Islet of Langerhans (tissue), 1 donor: ENCODE measurements at regions not wholly inside any gene's neighbourhood (a gene's known extent, or its start where the extent isn't known, plus 50 kb on each side); places are given as distances from the start of the nearest gene placed in this dataset.
"Not testable (repeated sequence)": the region's sequence is repeated elsewhere in the genome, so short reads cannot be mapped to it uniquely, and the experiment has no call there.

Source experiments
- FAIRE-seq: peaks from one replicate; lab custom pipeline; 2011; peaks lifted over from hg19 to GRCh38; lab: Jason Lieb, UNC

DNA sequence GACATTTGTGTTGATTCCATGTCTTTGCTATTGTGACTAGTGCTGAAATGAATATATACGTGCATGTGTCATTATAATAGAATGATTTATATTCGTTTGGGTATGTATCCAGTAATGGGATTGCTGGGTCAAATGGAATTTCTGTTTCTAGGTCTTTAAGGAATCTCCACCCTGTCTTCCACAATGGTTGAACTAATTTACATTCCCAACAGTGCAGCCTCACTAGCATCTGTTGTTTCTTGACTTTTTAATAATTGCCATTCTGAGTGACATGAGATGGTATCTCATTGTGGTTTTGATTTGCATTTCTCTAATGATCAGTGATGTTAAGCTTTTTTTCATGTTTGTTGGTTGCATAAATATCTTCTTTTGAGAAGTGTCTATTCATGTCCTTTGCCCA is 291.2 kb downstream of the FAT4 start:
- not testable (repeated sequence) for FAIRE-seq

DNA sequence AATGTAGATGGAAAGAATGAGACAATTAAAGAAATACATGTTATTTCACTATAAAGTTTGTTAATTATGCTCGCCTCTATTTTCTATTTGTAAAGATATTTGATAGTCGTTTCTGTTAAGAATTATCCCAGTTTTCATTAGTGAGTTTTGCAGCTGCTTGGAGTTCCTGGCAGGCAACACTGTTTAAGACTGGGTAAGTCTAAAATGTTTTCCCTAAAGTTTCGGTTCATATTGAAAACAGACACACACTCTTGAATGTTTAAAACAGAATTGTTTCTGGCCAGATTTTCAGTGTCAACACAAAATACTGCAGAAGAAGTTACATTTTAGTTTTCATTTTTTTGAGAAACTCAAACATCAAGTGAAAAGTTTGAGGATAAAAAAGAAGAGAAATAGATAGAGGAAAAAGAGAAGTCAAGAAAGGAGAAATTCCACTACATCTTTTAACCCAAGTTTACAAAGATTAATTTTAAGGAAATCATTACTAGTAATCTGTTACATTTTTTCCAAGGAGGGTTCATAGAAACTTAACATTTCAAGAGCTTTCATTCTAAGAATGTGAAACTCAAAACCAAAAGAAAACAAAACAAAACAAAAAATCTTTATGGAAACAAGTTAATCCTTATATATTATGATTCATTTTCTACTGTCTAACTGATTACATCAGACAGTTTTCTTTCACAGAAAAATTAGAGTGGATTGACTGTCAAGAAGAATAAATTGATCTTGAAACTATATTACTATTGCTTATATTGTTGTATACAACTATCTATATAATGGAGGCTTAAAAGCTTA is 305.5 kb downstream of the FAT4 start:
- no peak for FAIRE-seq

DNA sequence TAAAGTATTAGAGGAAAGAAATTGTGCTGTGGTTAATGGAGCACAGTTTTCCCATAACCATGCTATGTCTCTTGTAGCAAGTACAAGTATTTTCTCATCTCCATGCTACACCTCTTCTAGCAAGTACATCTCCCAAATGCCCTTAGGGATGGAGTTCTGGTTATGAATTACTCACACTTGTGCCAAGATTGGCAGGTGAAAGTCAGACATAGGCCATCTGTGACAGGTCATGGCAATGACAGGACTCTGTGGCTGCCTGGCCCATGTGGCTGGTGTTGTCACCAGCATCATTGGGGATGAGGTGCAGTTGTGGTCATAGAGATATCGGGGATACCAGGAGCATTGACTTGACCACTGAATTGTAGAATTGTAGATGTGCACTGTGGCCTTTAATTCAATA is 310.2 kb downstream of the FAT4 start:
- no peak for FAIRE-seq

DNA sequence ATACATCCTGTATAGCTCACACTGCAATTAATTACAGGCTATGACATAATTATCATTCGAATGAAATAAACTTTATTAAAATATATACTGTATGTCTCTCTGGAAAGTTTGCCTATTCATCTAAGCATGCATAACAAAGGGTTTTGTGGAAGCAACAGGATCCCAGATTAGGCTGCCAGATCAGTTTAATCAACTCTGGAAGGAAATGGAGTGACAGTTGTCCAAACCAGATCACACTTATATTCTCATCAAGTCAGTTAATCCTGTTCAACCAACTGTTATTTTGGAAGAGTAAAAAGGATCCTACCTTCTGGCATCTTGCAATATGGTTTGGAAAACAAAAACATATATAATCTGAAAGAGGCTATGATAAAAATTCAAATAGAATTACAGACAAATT is 312.2 kb downstream of the FAT4 start:
- FAIRE-seq = no peak

DNA sequence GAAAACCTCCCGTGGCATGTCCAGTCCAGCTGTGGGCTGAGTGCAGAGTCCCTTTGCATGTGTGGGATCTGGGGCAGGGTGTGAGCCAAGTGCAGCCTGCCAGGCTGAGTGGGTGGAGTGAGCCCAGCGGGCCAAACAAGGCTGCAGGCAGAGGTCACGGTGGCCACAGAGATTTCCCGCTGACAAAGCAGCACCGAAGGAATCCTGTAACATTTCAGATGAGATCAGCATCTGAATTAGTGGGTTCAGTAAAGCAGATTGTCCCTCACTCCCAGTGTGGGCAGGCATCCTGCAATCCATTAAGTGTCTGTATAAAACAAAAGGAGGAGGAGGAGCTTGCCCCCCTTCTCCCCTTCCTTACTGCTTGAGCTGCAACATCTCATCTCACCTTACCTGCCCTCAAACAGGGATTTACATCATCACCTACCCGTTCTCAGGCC is 324.4 kb downstream of the FAT4 start:
- FAIRE-seq = no peak

DNA sequence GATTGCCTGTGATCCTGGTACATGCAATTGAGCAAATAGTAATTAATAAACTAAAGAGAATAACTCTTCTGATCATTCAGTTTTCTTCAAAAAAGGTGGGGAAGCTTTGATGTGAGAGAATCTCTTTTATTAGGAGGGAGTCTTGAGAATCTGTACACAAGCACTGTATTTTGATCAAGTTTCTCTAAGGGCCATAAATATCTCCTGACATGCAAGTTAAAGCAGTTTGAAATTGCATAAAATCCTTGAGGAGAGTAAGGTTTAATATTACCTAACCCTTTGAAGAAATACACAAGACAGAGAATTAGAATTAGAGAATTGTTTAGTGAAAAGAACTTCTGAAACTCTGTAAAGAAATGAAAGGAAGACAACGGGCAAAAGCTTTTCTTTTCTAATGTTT is 326.9 kb downstream of the FAT4 start:
- FAIRE-seq = no peak

DNA sequence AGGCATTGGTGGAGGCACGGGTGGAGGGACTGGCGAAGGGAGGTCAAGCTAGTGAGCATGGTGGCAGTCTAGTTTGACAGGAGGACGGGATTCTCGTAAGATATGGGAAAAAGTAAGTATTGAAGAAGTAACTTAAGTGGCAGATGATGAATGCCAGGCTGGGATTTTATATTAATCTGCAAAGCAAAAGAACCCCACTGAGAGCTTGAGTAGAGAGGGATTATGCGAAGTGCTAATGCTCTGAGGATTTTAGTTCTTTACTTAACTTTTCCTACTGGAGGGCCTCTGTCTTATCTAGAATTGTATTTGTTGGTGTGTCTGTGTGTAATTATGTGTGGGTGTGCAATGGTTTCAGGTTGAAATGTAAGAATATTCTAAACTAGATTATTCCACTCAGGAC is 327.9 kb downstream of the FAT4 start:
- FAIRE-seq = no peak

DNA sequence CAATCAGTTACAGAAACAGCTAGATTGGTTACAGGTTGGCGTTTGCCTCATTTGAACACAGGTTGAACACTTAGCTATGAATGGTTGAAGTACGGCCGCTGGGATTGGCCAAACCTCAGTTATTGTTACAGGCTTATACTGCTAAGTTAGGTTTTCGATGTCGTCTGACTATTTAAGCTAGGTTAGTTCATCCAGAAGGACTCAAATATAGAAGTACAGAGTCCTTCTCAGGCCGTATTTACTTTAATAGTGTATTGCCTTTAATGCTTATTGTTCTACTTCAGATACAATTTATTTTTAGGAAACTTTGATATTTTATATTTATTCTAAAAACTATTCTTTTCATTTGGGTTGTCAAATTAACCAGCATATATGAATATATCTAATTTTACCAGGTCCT is 334.7 kb downstream of the FAT4 start:
- FAIRE-seq = no peak

DNA sequence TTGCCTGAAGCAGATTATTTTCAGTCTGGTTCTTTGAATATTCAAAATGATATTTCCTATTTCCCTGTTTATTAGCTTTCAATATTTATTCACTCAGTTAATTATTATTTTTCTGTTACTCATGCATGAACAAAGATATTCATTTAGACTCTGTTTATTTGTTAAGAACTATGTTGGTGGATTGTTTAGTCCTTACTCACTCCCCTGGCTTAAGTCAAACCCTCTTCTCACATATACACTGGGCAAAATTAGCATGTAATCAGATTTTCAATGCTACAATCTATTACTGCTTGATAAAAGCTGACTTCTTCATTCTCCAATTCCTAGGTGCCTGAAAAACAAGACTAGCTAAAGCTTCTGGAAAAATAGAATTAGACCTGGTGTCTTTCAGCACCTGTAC is 335.8 kb downstream of the FAT4 start:
- FAIRE-seq = no peak

DNA sequence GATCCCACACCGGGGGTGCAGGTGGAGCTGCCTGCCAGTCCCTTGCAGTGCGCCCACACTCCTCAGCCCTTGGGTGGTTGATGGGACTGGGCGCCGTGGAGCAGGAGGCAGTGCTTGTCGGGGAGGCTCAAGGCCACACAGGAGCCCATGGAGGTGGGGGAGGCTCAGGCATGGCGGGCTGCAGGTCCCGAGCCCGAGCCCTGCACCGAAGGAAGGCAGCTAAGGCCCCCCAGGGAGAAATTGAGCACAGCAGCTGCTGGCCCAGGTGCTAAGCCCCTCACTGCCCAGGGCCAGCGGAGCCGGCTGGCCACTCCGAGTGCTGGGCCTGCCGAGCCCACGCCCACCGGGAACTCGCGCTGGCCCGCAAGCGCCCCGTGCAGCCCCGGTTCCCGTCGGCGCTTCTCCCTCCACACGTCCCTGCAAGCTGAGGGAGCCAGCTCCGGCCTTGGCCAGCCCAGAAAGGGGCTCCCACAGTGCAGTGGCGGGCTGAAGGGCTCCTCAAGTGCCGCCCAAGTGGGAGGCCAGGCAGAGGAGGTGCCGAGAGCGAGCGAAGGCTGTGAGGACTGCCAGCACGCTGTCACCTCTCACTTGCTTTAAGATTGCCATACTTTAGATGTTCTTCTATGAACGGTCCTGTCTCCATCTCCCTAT is 337.1 kb downstream of the FAT4 start:
- FAIRE-seq = not testable (repeated sequence)

DNA sequence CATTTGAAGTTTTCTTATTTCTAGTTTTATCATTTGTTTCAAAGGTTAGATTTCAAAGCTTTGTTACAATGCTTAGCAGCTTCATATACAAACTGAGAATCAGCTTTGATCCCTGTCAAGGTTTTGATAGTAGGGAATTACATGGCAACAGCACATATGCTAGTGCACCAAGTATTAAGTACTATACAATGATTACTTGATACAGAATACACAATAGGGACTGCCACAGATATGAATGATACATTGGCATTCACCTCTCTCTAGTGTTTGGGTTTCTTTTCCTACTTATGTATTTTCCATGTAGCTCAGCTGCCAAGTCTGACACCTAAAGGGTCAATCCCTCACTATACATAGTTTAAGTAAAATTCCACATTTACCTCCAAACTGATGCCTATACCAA is 344.0 kb downstream of the FAT4 start:
- no peak for FAIRE-seq

DNA sequence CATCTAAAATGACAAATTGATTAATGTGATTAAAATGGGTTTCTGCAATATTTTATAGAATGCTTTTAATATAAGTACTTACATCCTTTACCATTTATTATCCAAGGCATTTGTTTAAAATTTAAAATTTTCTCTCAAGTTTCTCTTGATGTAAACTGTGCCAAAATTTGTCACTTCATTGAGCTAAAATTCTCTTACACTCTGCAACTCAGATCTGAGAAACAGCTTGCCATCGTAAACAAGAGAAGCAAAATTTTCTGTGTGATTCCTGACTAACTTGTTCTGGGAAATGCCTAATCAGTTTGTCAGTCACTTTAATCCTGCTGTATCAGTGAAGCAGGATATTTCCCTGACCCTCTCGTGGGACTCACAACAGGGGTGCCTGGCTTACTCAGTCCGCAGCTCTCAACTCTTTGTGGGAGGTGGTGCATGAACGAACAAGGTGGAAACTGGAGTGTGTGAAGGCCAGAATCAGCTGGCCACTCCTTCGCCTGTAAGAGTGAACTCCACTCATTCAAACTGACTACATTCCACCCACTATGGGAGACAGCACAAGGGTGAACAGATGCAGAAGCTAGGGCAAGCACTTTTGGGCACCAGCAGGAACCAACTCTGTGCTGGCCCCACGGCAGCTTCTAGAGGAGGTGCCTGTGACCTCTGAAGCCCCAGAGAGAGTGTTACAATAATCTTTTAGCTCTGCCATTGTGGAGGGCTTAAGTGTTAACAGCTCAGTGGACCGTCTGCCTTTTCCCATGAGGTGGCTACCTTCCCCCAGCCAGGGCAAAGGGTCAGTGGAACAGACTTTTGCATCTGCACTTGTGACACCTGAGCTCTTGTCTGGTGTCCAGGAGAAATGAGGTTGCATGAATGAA is 349.4 kb downstream of the FAT4 start:
- no peak for FAIRE-seq

DNA sequence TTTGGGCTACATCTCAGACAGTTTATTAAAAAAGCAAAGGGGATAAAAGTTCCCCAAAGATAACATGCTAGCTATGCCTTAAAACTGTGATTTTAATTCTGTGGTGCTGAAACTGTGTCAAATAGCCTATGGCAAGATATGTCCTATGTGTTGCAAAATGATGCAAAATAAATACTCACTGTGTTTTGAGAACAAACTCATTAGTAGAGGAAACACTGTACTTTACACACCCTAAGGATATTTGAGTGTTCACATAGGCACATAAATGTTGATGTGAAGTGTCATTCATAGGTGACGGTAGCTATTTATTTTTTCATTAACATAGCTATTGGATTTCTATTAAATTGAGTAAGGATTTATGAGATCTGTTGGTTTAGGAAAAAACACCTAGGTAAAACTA is 351.9 kb downstream of the FAT4 start:
- no peak for FAIRE-seq

DNA sequence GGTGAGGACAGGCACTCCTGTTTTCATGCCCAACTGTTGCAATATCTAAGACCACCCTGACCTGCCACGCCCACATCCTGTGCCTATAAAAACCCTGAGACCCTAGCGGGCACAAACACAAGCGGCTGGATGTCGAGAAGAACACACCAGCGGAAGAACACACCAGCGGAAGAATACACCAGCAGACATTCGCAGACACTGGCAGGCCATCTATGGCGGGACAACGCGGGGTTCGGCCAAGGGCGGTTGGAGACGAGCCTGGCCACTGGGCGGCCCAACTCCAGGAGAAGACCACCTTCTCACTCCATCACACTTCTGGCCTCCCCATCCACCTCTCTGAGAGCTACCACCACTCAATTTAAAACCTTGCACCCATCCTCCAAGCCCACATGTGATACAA is 361.4 kb downstream of the FAT4 start:
- FAIRE-seq = no peak

DNA sequence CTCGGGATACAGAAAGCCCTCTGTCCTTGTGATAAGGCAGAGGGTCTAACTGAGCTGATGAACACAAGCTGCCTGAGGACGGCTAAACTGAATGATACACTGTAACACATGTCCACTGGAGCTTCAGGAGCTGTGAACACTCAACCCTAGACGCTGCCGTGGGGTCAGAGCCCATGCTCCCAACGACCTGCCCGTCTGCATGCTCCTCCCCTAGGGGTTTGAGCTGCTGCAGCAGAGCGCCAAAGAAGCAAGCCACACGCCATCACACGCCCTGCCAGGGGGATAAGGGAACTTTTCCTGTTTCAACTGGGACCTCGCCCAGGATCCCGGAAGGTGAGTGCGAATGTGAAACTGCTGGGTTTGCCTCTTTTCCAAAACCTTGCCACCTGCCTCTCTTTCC is 361.8 kb downstream of the FAT4 start:
- FAIRE-seq = no peak

DNA sequence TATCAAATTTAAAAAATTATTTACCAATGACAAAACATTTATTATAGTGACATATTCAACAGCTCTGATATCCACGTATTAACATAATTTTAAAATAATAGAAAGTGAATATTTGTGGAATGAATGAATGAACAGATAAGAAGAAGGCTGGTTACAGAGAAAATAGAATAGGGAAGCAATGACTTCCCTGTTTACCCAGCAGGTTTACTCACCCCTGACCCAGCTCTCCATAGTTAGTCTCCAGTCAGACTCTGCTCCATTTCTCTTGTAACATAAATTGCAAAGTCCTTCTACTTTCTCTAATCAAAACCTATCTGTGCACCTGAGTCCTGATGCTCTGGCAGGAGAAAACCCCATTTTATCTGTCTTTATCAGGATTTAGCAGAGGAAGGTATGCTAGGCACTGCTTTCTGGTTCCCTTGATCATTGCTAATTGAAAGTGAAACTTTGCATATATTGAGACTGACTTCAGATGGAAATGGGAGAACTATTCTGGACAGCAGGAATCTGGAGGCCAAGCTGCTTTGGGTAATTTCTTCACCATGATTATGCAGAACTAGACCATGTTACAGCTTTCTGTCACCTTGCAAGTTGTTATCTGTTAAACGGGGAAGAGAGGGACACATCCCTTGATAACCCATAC is 363.0 kb downstream of the FAT4 start:
- no peak for FAIRE-seq

DNA sequence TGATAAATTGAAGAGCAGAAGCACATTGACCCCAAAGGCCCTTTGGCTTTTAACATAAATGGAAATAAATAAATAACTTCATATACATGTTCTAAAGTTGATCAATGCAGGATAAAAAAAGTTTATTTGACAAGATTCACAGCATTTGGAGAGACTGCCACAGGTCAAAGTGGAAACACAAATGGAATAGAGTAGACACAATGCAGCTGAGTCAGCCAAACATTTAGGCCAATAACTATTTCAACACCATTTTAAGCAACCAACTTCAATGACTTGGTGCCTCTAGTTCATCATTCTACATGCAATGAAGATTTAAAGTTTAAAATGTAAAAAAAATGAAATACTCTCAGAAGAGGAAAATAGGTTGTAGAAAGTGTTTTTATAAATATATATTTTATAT is 365.2 kb downstream of the FAT4 start:
- FAIRE-seq = no peak

DNA sequence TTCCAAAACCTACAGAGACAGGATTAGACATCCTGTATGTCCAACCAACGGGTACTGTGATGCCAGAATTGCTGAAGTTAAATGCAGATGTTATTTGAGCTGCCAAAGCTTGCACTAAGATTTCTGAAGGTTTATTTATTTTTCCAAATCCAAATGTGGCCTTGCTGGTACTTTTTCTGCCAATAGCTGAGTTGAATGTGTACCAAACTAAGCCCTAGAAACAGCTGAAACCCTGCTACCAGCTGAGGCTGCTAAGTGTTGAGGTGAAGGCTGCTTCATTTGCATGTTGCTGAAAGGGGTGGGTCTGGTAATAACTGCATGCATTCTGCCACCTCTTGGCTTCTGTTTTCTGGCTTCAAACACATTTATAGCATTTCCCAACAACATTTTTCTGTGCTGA is 366.5 kb downstream of the FAT4 start:
- no peak for FAIRE-seq

DNA sequence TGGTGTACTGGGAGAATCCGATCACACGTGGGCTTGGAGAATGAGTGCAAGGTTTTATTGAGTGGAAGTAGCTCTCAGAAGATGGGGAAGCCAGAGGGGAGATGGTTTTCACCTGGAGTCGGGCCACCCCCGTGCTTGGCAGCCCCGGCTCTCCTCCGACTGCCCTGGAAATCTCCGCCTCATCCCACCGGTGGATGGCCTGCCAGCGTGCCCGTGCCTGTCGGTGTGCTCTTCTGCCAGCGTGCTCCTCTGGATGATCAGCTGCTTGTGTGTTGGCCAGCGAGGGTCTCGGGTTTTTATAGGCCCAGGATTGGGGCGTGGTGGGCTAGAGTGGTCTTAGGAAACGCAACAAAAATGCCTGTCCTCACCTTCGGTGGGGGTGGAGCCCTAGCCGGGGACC is 368.0 kb downstream of the FAT4 start:
- no peak for FAIRE-seq

DNA sequence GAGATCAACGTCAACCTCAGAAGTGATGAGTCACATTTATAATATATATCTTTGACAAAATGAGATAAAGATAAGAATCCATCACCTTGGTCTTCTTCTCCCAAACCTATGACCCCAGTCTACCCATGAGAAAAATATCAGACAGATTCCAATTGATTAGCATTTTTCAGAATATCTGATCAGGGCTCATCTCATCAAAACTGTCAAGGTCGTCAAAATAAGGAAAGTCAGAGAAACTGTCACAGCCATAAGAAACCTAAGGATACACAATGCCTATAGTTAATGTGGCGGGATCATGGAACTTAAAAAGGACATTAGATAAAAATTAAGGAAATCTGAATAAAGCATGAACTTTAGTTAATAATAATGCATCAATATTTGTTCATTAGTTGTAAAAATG is 374.1 kb downstream of the FAT4 start:
- FAIRE-seq = no peak

DNA sequence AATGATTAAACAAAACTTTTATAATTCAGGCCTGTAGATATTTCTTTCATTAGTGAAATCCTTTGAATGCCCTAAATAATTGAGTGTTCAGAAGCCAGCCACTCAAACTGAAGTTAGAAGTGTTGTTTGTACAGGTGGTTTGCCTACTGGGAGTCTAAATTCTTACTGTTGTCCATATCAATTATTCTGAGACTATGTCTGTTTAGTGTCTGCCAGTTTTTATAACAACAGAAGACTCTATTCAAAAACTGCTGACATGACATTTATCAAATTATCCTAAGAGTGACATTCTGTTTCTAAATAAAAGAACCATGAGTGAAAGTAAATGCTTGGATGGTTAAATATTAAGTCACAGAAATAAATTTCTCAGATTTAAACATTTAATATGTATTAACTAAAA is 375.1 kb downstream of the FAT4 start:
- no peak for FAIRE-seq

DNA sequence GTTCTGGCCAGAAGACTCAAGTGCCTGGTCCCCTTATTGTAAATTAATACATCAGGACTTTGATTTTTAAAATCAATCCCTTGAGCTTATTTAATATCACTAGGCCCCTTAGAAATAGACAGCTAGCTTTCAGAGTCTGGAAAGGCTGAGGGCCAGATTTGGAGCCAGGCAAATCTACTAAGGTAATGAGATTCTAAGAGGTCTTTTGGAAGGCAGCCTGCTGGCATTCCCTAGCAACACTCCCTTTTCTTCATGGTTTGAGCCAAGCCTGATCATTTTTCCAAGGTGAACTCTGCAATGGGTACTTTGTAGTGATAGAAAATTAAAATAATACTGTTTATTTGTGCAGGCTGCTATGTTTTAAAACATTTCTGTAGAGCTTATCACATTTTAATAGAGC is 378.5 kb downstream of the FAT4 start:
- no peak for FAIRE-seq

DNA sequence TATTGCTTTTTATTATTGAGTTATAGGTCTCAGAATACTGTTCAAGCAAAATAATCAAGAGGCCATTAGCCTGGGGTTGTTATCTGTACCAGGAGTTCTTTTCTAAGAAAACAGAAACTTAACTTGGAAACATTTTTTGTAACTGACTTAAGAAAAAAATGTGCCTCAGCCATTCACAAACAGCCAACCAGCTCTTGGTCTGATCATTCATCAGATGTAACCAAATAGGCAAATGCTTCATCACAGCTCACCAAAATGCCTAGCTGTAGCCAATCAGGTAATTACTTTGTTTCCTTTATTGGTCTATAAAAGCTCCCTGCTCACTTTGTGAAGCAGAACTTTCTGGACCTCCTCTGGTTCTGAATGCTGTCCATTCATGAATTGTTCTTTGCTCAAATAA is 387.7 kb downstream of the FAT4 start:
- no peak for FAIRE-seq
